Fibroblast of lung (primary cell): ENCODE measurements at regions not wholly inside any gene's neighbourhood (a gene's known extent, or its start where the extent isn't known, plus 50 kb on each side); places are given as distances from the start of the nearest gene placed in this dataset.

Experiments used
- DNase-seq, 2 donors: peaks; one replicate each; pipeline versions ENCODE4 v3.0.0 to v3.0.0-alpha.2; 2010; ENCODE audit warnings: low read depth in 2 of 2
- H2AFZ ChIP-seq: 2 replicates; pipeline ENCODE4 v1.5.1; 2012; ENCODE audit warnings: low read length, control low read depth, inconsistent platforms
- H3K27ac ChIP-seq: 2 replicates; pipeline ENCODE4 v1.5.1; 2011; ENCODE audit warnings: low read length, control low read depth; ENCODE audit not compliant: insufficient read depth
- H3K27me3 ChIP-seq: 2 replicates; pipeline ENCODE4 v1.5.1; 2011; ENCODE audit warnings: mild to moderate bottlenecking, low read length; ENCODE audit not compliant: control insufficient read depth, insufficient read depth
- H3K36me3 ChIP-seq: 2 replicates; pipeline ENCODE4 v1.5.1; 2011; ENCODE audit warnings: low read length; ENCODE audit not compliant: control insufficient read depth, insufficient read depth
- H3K4me1 ChIP-seq: 2 replicates; pipeline ENCODE4 v1.5.1; 2011; ENCODE audit warnings: low read length; ENCODE audit not compliant: control insufficient read depth, insufficient read depth; ENCODE audit errors: extremely low read depth
- H3K4me2 ChIP-seq: 2 replicates; pipeline ENCODE4 v1.5.1; 2011; ENCODE audit warnings: low read length, control low read depth; ENCODE audit not compliant: insufficient read depth; ENCODE audit errors: extremely low read depth
- H3K4me3 ChIP-seq, 4 experiments: fragments of 200-600 bp in 1 of 4; sonication (generic) in 1 of 4; replicated peaks in 1 of 4; 2 replicates each; pipeline ENCODE4 v1.5.1; 2011 to 2016; ENCODE audit warnings: low read length in 4 of 4, low read depth in 3 of 4, mild to moderate bottlenecking in 3 of 4, control low read depth in 2 of 4, inconsistent platforms in 1 of 4, mixed read lengths in 1 of 4; ENCODE audit not compliant: insufficient read depth in 1 of 4; ENCODE audit errors: control extremely low read depth in 1 of 4
- H3K79me2 ChIP-seq: 2 replicates; pipeline ENCODE4 v1.5.1; 2012; ENCODE audit warnings: mild to moderate bottlenecking, low read length, inconsistent platforms; ENCODE audit not compliant: control insufficient read depth, insufficient read depth
- H3K9ac ChIP-seq: 2 replicates; pipeline ENCODE4 v1.5.1; 2011; ENCODE audit warnings: mild to moderate bottlenecking, low read length, control low read depth; ENCODE audit not compliant: insufficient read depth
- H3K9me3 ChIP-seq: 2 replicates; pipeline ENCODE4 v1.5.1; 2012; ENCODE audit warnings: low read depth, low read length; ENCODE audit not compliant: control insufficient read depth, insufficient read depth
- H4K20me1 ChIP-seq: 2 replicates; pipeline ENCODE4 v1.5.1; 2011; ENCODE audit warnings: low read length; ENCODE audit not compliant: control insufficient read depth, insufficient read depth; ENCODE audit errors: extremely low read depth
- CTCF ChIP-seq, 2 donors: IDR thresholded peaks in 1 of 2; conservative IDR thresholded peaks in 1 of 2; 1 replicate in 1 of 2; 2 replicates in 1 of 2; pipeline ENCODE4 v1.5.1; 2011 to 2012; ENCODE audit warnings: low read length in 2 of 2, control low read depth in 1 of 2, inconsistent platforms in 1 of 2, low read depth in 1 of 2, mild to moderate bottlenecking in 1 of 2
- EZH2 ChIP-seq: IDR thresholded peaks from 2 replicates; pipeline ENCODE4 v1.5.1; 2012; ENCODE audit warnings: low read length, control low read depth, mild to moderate bottlenecking; ENCODE audit errors: missing control alignments

GRCh38 chr18:1954583-1955312 lies 616.6 kb downstream of the METTL4 start:
- TF ChIP-seq CTCF (conservative IDR thresholded peaks at IDR 0.05 in 1 of 2, IDR thresholded peaks at IDR 0.05 in 1 of 2; ENCODE audit: low read depth in 1 of 2, low read length in 2 of 2): no peak
- Histone ChIP-seq H4K20me1 (no peaks in the 10 kb centered on the region), H3K4me2 (no peak overlapping the region), H3K4me1 (no peaks in the 10 kb centered on the region), H3K36me3 (no peaks in the 10 kb centered on the region), H3K27me3 (no peaks in the 10 kb centered on the region), H3K9ac (no peak overlapping the region), H3K4me3 (no peak overlapping the region), H3K9me3 (no peaks in the 10 kb centered on the region), H3K79me2 (no peaks in the 10 kb centered on the region), H3K27ac (no peak overlapping the region), H2AFZ (no peak overlapping the region)
- no peak for DNase-seq

GRCh38 chr18:1958798-1959197 lies 612.5 kb downstream of the METTL4 start:
- Histone ChIP-seq H3K27ac (no peak overlapping the region), H3K9me3 (no peaks in the 10 kb centered on the region), H3K36me3 (no peaks in the 10 kb centered on the region), H4K20me1 (no peaks in the 10 kb centered on the region), H3K4me2 (no peak overlapping the region), H3K27me3 (no peaks in the 10 kb centered on the region), H3K4me1 (no peaks in the 10 kb centered on the region), H3K9ac (no peak overlapping the region), H2AFZ (no peak overlapping the region), H3K79me2 (no peaks in the 10 kb centered on the region), H3K4me3 (no peak overlapping the region)
- TF ChIP-seq CTCF (conservative IDR thresholded peaks at IDR 0.05 in 1 of 2, IDR thresholded peaks at IDR 0.05 in 1 of 2; ENCODE audit: low read depth in 1 of 2, low read length in 2 of 2): no peak
- TF ChIP-seq EZH2: no peak
- DNase-seq: no peak

- H2AFZ ChIP-seq: no peak overlapping the region
- H3K27ac ChIP-seq: no peak overlapping the region
- H3K9ac ChIP-seq: no peak overlapping the region
- no peaks in the 10 kb centered on the region for H3K4me1 ChIP-seq
- TF ChIP-seq EZH2 (no peak), CTCF (conservative IDR thresholded peaks at IDR 0.05 in 1 of 2, IDR thresholded peaks at IDR 0.05 in 1 of 2; ENCODE audit: low read depth in 1 of 2, low read length in 2 of 2) (no peak)
- H3K79me2 ChIP-seq: no peaks in the 10 kb centered on the region
- no peak for DNase-seq
- H3K4me2 ChIP-seq: no peak overlapping the region
- no peak overlapping the region for H3K4me3 ChIP-seq
- H3K36me3 ChIP-seq: no peaks in the 10 kb centered on the region
- H3K9me3 ChIP-seq: no peaks in the 10 kb centered on the region
- no peaks in the 10 kb centered on the region for H3K27me3 ChIP-seq
- H4K20me1 ChIP-seq: no peaks in the 10 kb centered on the region
Observed at GRCh38 chr18:1965016-1965415, 606.3 kb downstream of the METTL4 start.
